Mucosa of descending colon (tissue), 3 donors: ENCODE measurements at regions not wholly inside any gene's neighbourhood (a gene's known extent, or its start where the extent isn't known, plus 50 kb on each side); places are given as distances from the start of the nearest gene placed in this dataset.

Experiments
- ATAC-seq: fragments of 200-7000 bp; cut with Tn5 transposase; one replicate; pipeline ENCODE4 v1.9.1; 2020; ENCODE audit warnings: mild to moderate bottlenecking, moderate library complexity
- DNase-seq, 3 donors: peaks; one replicate each; pipeline ENCODE4 v3.0.0-alpha.2; 2020
- H3K36me3 ChIP-seq: fragments of 200-600 bp; one replicate; pipeline ENCODE4 v1.8.0; 2021; ENCODE audit warnings: low read depth, mild to moderate bottlenecking
- H3K4me1 ChIP-seq: fragments of 200-600 bp; one replicate; pipeline ENCODE4 v1.8.0; 2021; ENCODE audit warnings: low read depth, mild to moderate bottlenecking
- H3K4me3 ChIP-seq: fragments of 200-600 bp; one replicate; pipeline ENCODE4 v1.8.0; 2021; ENCODE audit warnings: mild to moderate bottlenecking
- H3K9me3 ChIP-seq: fragments of 200-600 bp; one replicate; pipeline ENCODE4 v1.8.0; 2021; ENCODE audit warnings: mild to moderate bottlenecking
- intact Hi-C, 2 donors: fragments of 100-400 bp; cut with DNase I in 1 of 2; cut with micrococcal nuclease in 1 of 2; formaldehyde crosslinking; loops; one replicate each; pipeline versions ENCODE4 v1.11.0 to v1.11.1; 2022; cut with DNase I, micrococcal nuclease
- TF ChIP-seq, protein P1 (sequence below): fragments of 200-600 bp; IDR thresholded peaks from one replicate; pipeline ENCODE4 v1.8.0; 2022; ENCODE audit warnings: antibody characterized with exemption, mild to moderate bottlenecking
- donor health status: DM: no; HTN: no; CAD: no; lungs with moderate emphysema.
- donor health status: DM: no; HTN: no; CAD: no.
- donor health status: DM: no; HTN: yes; CAD: no.

DNA sequence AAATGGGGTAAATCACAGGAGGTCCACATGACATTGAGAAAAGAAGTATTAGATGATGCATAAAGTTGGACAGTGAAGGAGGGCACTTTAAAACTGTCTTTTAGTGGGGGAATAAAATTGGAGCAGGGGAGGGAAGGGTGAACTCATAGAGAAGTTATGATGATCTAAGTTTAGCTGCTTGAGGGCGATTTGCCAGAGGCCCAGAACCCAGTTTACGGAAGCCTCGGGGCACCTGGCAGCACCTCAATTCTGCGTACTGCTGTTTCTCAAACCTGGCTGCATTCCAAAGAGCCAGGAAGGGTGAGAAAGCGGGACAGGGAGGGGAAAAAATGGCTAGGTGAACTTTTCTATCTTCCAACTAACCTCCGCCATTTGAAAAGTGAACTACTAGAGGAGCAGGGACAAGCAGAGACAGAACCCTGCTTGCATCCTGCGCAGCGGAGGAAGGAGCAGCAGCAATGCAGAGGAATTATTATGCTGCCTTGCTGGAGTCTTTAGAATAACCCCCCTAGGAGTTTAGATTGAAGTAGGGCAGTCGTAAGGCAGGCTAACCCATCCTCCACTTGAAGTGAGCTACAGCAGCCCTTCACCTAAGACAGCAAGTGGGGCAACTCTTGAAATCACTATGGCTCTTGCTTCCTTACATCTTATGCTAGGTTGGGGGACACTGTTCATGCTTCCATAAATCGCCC lies 316.8 kb downstream of the BRINP1 start:
- Histone ChIP-seq H3K9me3 (no peaks in the 10 kb centered on the region), H3K4me1 (no peaks in the 10 kb centered on the region), H3K4me3 (no peak overlapping the region), H3K36me3 (no peaks in the 10 kb centered on the region)
- ATAC-seq (no peak), DNase-seq (no peak)
- intact Hi-C loops: no loop called here
- TF ChIP-seq, protein P1, sequence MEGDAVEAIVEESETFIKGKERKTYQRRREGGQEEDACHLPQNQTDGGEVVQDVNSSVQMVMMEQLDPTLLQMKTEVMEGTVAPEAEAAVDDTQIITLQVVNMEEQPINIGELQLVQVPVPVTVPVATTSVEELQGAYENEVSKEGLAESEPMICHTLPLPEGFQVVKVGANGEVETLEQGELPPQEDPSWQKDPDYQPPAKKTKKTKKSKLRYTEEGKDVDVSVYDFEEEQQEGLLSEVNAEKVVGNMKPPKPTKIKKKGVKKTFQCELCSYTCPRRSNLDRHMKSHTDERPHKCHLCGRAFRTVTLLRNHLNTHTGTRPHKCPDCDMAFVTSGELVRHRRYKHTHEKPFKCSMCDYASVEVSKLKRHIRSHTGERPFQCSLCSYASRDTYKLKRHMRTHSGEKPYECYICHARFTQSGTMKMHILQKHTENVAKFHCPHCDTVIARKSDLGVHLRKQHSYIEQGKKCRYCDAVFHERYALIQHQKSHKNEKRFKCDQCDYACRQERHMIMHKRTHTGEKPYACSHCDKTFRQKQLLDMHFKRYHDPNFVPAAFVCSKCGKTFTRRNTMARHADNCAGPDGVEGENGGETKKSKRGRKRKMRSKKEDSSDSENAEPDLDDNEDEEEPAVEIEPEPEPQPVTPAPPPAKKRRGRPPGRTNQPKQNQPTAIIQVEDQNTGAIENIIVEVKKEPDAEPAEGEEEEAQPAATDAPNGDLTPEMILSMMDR: no peak

DNA sequence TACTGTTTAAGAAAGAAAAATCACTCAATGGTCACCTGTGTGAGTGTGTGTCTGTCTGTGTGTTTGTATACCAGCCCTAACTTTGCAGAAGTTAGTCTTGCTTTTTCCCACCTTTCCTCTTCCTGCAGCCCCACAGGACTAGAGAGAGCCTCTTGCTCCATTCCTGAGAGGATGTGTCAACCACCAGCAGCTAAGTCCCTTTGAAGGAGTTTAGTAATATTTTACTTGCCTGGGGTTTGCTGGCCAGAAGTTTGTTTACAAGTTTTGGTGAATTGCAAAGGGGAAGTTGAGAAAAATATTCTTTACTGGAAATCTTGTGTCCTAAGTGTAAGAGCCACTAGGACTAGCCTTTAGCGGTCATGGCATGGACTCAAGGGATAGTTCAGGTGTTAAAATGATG lies 316.2 kb downstream of the BRINP1 start:
- ATAC-seq (no peak), DNase-seq (no peak)
- no peaks in the 10 kb centered on the region for H3K9me3 ChIP-seq
- no peaks in the 10 kb centered on the region for H3K4me1 ChIP-seq
- intact Hi-C loops: no loop called here
- H3K4me3 ChIP-seq: no peak overlapping the region
- no peaks in the 10 kb centered on the region for H3K36me3 ChIP-seq
- TF ChIP-seq, protein P1: no peak

DNA sequence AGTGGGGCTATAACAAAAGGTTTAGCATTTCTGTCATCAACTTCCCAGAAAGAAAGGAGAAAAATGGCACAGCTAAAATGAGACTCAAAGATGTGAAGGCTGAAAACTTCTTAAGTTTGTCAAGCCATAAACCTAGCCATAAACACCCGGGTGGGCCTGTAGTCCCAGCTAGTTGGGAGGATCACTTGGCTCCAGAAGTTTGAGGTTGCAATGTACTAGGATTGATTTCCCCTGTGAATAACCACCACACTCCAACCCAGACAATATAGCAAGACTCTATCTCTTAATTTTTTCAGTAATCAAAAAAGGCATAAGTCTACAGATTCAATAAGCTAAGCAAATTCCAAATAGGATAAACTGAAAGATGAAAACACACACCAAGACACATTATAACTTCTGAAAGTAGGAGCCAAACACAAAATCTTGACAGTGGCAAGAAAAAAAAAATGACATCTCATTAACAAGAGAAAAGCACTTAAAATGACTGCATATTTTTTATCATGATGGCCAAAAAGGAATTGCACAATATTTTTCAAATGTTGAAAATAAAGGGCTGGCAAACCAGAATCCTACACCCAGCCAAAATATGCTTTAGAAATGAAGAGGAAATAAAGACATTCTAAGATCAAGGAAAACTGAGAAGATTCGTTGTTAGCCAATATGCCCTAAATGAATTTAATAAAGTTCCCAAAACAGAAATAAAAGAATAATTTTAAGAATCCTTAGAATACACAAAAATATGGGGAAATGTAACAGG lies 308.4 kb downstream of the BRINP1 start:
- H3K4me1 ChIP-seq: no peaks in the 10 kb centered on the region
- ATAC-seq: no peak
- no peaks in the 10 kb centered on the region for H3K9me3 ChIP-seq
- H3K36me3 ChIP-seq: no peaks in the 10 kb centered on the region
- no peak overlapping the region for H3K4me3 ChIP-seq
- TF ChIP-seq, protein P1: no peak
- intact Hi-C loops: no loop called here
- DNase-seq: no peak

DNA sequence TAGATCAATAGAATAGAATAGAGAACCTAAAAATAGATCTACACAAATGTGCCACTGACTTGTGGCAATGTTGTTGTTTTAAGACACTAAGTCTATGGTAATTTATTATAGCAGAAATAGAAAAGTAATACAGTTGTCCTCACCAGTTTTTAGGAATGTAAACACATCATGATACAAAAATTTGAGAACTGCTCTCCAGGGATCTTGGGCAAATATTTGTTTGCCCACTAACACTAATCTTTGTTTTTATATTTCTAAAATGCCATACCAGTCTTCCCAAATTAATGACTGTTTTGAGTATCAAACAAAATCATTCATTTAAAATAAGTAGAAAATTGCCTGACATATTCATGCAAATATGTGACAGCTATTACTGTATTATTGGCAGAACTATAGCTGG lies 297.6 kb downstream of the BRINP1 start:
- no peaks in the 10 kb centered on the region for H3K4me1 ChIP-seq
- H3K9me3 ChIP-seq: no peaks in the 10 kb centered on the region
- TF ChIP-seq, protein P1: no peak
- ATAC-seq: no peak
- H3K4me3 ChIP-seq: no peak overlapping the region
- DNase-seq: no peak
- H3K36me3 ChIP-seq: no peaks in the 10 kb centered on the region
- intact Hi-C loops: no loop called here

DNA sequence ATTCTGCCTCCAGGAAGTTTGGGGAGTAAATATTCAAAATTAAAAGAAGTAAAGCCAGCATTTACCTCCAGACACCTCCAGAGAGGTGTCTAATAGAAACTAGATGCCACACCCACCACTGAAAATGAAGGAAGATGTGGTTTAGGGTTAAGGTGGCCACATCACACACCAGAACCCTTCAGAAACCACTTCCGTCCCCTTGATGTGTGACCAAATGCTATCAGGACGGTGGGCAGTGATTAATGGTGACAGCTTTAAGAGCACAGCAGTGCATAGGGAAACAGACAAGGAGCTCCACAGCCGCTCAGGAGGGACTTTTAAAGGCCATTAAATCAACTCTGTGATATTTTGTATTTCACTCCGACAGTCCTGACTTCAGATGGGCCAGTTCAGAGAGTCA lies 295.2 kb downstream of the BRINP1 start:
- no peak for DNase-seq
- Histone ChIP-seq H3K4me1 (no peaks in the 10 kb centered on the region), H3K9me3 (no peaks in the 10 kb centered on the region), H3K4me3 (no peak overlapping the region), H3K36me3 (no peaks in the 10 kb centered on the region)
- ATAC-seq: no peak
- TF ChIP-seq, protein P1: no peak
- intact Hi-C loops: no loop called here
